OCI-LY7 (cell line): ENCODE measurements at regions not wholly inside any gene's neighbourhood (a gene's known extent, or its start where the extent isn't known, plus 50 kb on each side); places are given as distances from the start of the nearest gene placed in this dataset.

Experiments
- BruUV-seq: library from RNA; stranded (reverse); fragments of 400-500 nt; replicated peaks from 2 replicates; lab custom pipeline; 2021; lab: Mats Ljungman, UMichigan
- CTCF ChIA-PET: fragments of 300-600 bp; sonication (Branson Sonifier 250); formaldehyde crosslinking; loops from one replicate; lab custom pipeline; 2022; ENCODE audit warnings: antibody characterized with exemption; ENCODE audit not compliant: unreplicated experiment; lab: Charles Lee
- POLR2A ChIA-PET: fragments of 300-600 bp; sonication (Branson Sonifier 250); formaldehyde crosslinking; loops from one replicate; lab custom pipeline; 2022; ENCODE audit warnings: antibody characterized with exemption; lab: Charles Lee
- DNase-seq: peaks from one replicate; pipeline ENCODE4 v3.0.0-alpha.2; 2015; ENCODE audit warnings: low spot score
- H2AFZ ChIP-seq: fragments of 200-600 bp; sonication (generic), shearing (Covaris generic); 2 replicates; pipeline ENCODE4 v1.6.1; 2014; ENCODE audit warnings: mild to moderate bottlenecking, antibody characterized with exemption, low read length, moderate library complexity
- H3K27ac ChIP-seq: fragments of 200-600 bp; sonication (generic); 2 replicates; pipeline ENCODE4 v1.5.1; 2014; ENCODE audit warnings: mixed run types, low read depth, mild to moderate bottlenecking, moderate library complexity, low read length, inconsistent platforms; ENCODE audit not compliant: poor library complexity, severe bottlenecking
- H3K36me3 ChIP-seq: fragments of 200-600 bp; sonication (generic); 2 replicates; pipeline ENCODE4 v1.6.1; 2014; ENCODE audit warnings: mild to moderate bottlenecking, antibody characterized with exemption, low read length, moderate library complexity, mixed read lengths; ENCODE audit not compliant: insufficient read depth
- H3K4me1 ChIP-seq: fragments of 200-600 bp; sonication (generic); 2 replicates; pipeline ENCODE4 v1.5.1; 2014; ENCODE audit warnings: mild to moderate bottlenecking, low read length; ENCODE audit not compliant: insufficient read depth, poor library complexity, severe bottlenecking
- H3K4me2 ChIP-seq: fragments of 200-600 bp; sonication (generic); 2 replicates; pipeline ENCODE4 v1.6.1; 2014; ENCODE audit warnings: mild to moderate bottlenecking, low read length
- H3K4me3 ChIP-seq: fragments of 200-600 bp; sonication (generic); 2 replicates; pipeline ENCODE4 v1.5.1; 2014; ENCODE audit warnings: mild to moderate bottlenecking, low read depth, low read length; ENCODE audit not compliant: poor library complexity, severe bottlenecking
- H3K79me2 ChIP-seq: fragments of 200-600 bp; sonication (generic); 2 replicates; pipeline ENCODE4 v1.6.1; 2016; ENCODE audit warnings: low read depth, mild to moderate bottlenecking, low read length, moderate library complexity, mixed read lengths; ENCODE audit not compliant: insufficient read depth
- H3K9me2 ChIP-seq: fragments of 200-600 bp; sonication (generic); 2 replicates; pipeline ENCODE4 v1.6.1; 2016; ENCODE audit warnings: mild to moderate bottlenecking, low read length, mixed read lengths; ENCODE audit not compliant: insufficient read depth
- H3K9me3 ChIP-seq: fragments of 200-600 bp; sonication (generic); 2 replicates; pipeline ENCODE4 v1.6.1; 2014; ENCODE audit warnings: mild to moderate bottlenecking, mixed run types, low read length, mixed read lengths
- H4K20me1 ChIP-seq: fragments of 200-600 bp; sonication (generic); 2 replicates; pipeline ENCODE4 v1.6.1; 2014; ENCODE audit warnings: mild to moderate bottlenecking, antibody characterized with exemption, low read length, moderate library complexity, mixed read lengths; ENCODE audit not compliant: insufficient read depth
- EZH2phosphoT487 ChIP-seq: fragments of 200-600 bp; sonication (generic); IDR thresholded peaks from 2 replicates; pipeline ENCODE4 v1.6.1; 2018; ENCODE audit warnings: low read depth, borderline replicate concordance, mild to moderate bottlenecking, mixed run types, antibody characterized with exemption, low read length, moderate library complexity, mixed read lengths
- intact Hi-C: fragments of 100-400 bp; cut with micrococcal nuclease; formaldehyde crosslinking; loops from one replicate; pipeline ENCODE4 v1.10.0; 2022; ENCODE audit not compliant: unreplicated experiment
- TF ChIP-seq, protein P1 (sequence below): fragments of 200-600 bp; sonication (generic); conservative IDR thresholded peaks from 2 replicates; pipeline ENCODE4 v1.5.1; 2014; ENCODE audit warnings: mild to moderate bottlenecking, antibody characterized with exemption, low read length, moderate library complexity, mixed read lengths

GRCh38 chr3:43893727-43894126, 203.0 kb downstream of the ABHD5 start:
- POLR2A ChIA-PET, result interaction anchor here (0.6 to 2.6 kb wide), 7 partner anchors 9 to 1278 kb away, joined by 3 to 10 read pairs (median 3); no protein-coding TSS in a partner anchor
- Histone ChIP-seq H3K27ac (peak overlapping the region; percentile 97), H4K20me1 (no peaks in the 10 kb centered on the region), H3K79me2 (no peaks in the 10 kb centered on the region), H3K4me3 (peak overlapping the region; percentile 60), H3K4me2 (peak overlapping the region; percentile 67), H3K9me2 (no peaks in the 10 kb centered on the region), H2AFZ (peak overlapping the region; percentile 39; the same call in 1 of the 2 replicates), H3K9me3 (no peaks in the 10 kb centered on the region; the same call in 1 of the 2 replicates), H3K36me3 (no peaks in the 10 kb centered on the region), H3K4me1 (peaks cover 60% of the 10 kb centered on the region)
- DNase-seq, result no peak
- CTCF ChIA-PET, result no interaction called here
- TF ChIP-seq, protein P1, sequence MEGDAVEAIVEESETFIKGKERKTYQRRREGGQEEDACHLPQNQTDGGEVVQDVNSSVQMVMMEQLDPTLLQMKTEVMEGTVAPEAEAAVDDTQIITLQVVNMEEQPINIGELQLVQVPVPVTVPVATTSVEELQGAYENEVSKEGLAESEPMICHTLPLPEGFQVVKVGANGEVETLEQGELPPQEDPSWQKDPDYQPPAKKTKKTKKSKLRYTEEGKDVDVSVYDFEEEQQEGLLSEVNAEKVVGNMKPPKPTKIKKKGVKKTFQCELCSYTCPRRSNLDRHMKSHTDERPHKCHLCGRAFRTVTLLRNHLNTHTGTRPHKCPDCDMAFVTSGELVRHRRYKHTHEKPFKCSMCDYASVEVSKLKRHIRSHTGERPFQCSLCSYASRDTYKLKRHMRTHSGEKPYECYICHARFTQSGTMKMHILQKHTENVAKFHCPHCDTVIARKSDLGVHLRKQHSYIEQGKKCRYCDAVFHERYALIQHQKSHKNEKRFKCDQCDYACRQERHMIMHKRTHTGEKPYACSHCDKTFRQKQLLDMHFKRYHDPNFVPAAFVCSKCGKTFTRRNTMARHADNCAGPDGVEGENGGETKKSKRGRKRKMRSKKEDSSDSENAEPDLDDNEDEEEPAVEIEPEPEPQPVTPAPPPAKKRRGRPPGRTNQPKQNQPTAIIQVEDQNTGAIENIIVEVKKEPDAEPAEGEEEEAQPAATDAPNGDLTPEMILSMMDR, result no peak
- no peak for TF ChIP-seq EZH2phosphoT487
- BruUV-seq, result no TSS peak
- intact Hi-C loops, result loop anchor here (5.0 kb wide), 1 partner anchor 154 kb away; no protein-coding TSS in a partner anchor

DNA sequence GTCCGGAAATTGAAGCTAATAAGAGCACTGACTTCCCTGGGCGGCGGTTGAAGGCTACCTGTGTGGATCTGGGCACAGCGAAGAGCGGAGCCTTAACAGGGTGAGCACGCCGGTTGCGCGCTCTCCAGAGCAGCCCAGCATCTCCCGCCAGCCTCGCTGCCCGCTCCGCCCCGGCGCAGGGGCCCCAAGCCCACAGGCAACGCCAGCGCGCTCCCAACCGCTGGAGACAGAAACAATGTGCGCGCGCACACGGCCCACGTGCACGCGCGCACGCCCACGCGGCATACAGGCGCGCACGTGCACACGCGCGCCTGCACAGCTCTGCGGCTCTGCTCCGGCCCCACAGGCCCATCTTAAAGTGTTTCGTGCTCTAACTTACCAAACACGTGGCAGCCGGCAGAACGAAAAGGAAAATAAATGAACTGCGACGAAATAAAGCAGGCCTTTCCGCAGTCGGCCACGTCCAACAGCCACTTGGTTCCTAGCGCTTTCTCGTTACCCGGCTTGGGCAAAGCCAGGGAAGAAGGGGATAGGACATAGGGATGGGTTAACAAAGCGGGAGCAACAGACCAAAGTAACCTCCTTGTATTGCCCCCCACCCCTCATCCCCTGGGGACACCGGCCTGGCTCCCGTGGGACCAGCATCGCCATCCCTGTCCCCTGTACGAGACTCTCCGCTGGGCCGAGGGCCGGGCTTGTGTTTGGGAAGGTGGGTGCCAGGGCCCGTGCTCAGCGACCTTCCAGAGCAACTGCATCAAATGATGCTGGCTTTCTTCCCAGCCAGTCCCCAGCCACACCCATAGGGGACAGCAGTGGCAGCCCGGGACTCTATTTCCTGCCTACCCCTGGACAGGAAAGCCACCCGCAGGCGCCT, 203.7 kb downstream of the ABHD5 start:
- intact Hi-C loops, result loop anchor here (5.0 kb wide), 1 partner anchor 153 kb away; no protein-coding TSS in a partner anchor
- peak overlapping the region; percentile 97 for H3K27ac ChIP-seq
- peak overlapping the region; percentile 67 for H3K4me2 ChIP-seq
- no peaks in the 10 kb centered on the region for H3K79me2 ChIP-seq
- no peaks in the 10 kb centered on the region; the same call in 1 of the 2 replicates for H3K9me3 ChIP-seq
- TF ChIP-seq, protein P1, result no peak
- no peak for TF ChIP-seq EZH2phosphoT487
- ChIA-PET POLR2A (interaction anchor here (0.9 to 2.6 kb wide), 6 partner anchors 10 to 113 kb away, joined by 3 to 10 read pairs (median 3); no protein-coding TSS in a partner anchor), CTCF (interaction anchor here (1.1 kb wide), 1 partner anchor 13 kb away, joined by 4 read pairs; no protein-coding TSS in a partner anchor)
- peak; percentile 89 for DNase-seq
- peak overlapping the region; percentile 60 for H3K4me3 ChIP-seq
- H3K9me2 ChIP-seq, result no peaks in the 10 kb centered on the region
- H4K20me1 ChIP-seq, result no peaks in the 10 kb centered on the region
- no peaks in the 10 kb centered on the region for H3K36me3 ChIP-seq
- H2AFZ ChIP-seq, result peak overlapping the region; percentile 39
- H3K4me1 ChIP-seq, result peaks cover 60% of the 10 kb centered on the region
- no TSS peak for BruUV-seq
